HL-60 (cell line): ENCODE measurements at regions not wholly inside any gene's neighbourhood (a gene's known extent, or its start where the extent isn't known, plus 50 kb on each side); places are given as distances from the start of the nearest gene placed in this dataset.

Experiments used
- DNase-seq, 2 experiments: peaks; one replicate each; pipeline ENCODE4 v3.0.0-alpha.2; 2010 to 2020; ENCODE audit warnings: low read depth in 1 of 2, low spot score in 1 of 2
- H3K27ac ChIP-seq: fragments of 250-450 bp; sonication (Bioruptor Pico); replicated peaks from 2 replicates; pipeline ENCODE4 v1.5.1; 2020; ENCODE audit warnings: mild to moderate bottlenecking, moderate library complexity
- H3K27me3 ChIP-seq: fragments of 250-450 bp; sonication (Bioruptor Pico); 2 replicates; pipeline ENCODE4 v1.5.1; 2021; ENCODE audit warnings: mild to moderate bottlenecking, moderate library complexity; ENCODE audit not compliant: insufficient read depth, poor library complexity, severe bottlenecking
- H3K4me3 ChIP-seq: replicated peaks from 2 replicates; pipeline ENCODE4 v1.5.1; 2011; ENCODE audit warnings: mild to moderate bottlenecking, control low read depth, low read length; ENCODE audit not compliant: insufficient read depth
- CTCF ChIP-seq: IDR thresholded peaks from one replicate; pipeline ENCODE4 v1.5.1; 2011; ENCODE audit warnings: low read length, control low read depth, inconsistent platforms; ENCODE audit not compliant: insufficient read depth
- GABPA ChIP-seq: IDR thresholded peaks from 2 replicates; pipeline ENCODE4 v1.6.1; 2012; ENCODE audit warnings: low read depth
- POLR2AphosphoS5 ChIP-seq: IDR thresholded peaks from 2 replicates; pipeline ENCODE4 v1.6.1; 2012; ENCODE audit warnings: low read depth
- REST ChIP-seq: IDR thresholded peaks from 2 replicates; pipeline ENCODE4 v1.6.1; 2012; ENCODE audit warnings: low read depth; ENCODE audit not compliant: insufficient replicate concordance
- SPI1 ChIP-seq: IDR thresholded peaks from 2 replicates; pipeline ENCODE4 v1.6.1; 2012; ENCODE audit warnings: low read depth, mild to moderate bottlenecking, borderline replicate concordance

GRCh38 chrX:4379071-4379470 lies 665.6 kb upstream of the PRKX start:
- DNase-seq: no peak
- Histone ChIP-seq H3K27me3 (no peaks in the 10 kb centered on the region), H3K4me3 (no peak overlapping the region), H3K27ac (no peak overlapping the region)
- TF ChIP-seq CTCF (no peak), GABPA (no peak), SPI1 (no peak), REST (no peak), POLR2AphosphoS5 (no peak)

- Histone ChIP-seq H3K27me3 (no peaks in the 10 kb centered on the region), H3K4me3 (no peak overlapping the region), H3K27ac (no peak overlapping the region)
- DNase-seq: no peak
- TF ChIP-seq SPI1 (no peak), GABPA (no peak), POLR2AphosphoS5 (no peak), CTCF (no peak), REST (no peak)
Measured at GRCh38 chrX:4373791-4374190, 660.3 kb upstream of the PRKX start.

- Histone ChIP-seq H3K27me3 (no peaks in the 10 kb centered on the region), H3K27ac (no peak overlapping the region), H3K4me3 (no peak overlapping the region)
- DNase-seq: no peak
- TF ChIP-seq POLR2AphosphoS5 (no peak), CTCF (no peak), REST (no peak), SPI1 (no peak), GABPA (no peak)
Measured at GRCh38 chrX:4358577-4358976, 645.1 kb upstream of the PRKX start.
